ENCODE measurements at regions not wholly inside any gene's neighbourhood (a gene's known extent, or its start where the extent isn't known, plus 50 kb on each side); places are given as distances from the start of the nearest gene placed in this dataset.

- Histone ChIP-seq H3K36me3 (ENCODE audit: insufficient read depth, low read length) (no peaks in the 10 kb centered on the region), H3K9me2 (ENCODE audit: insufficient read depth, low read length) (no peaks in the 10 kb centered on the region), H2AFZ (ENCODE audit: low read length) (no peak overlapping the region), H3K27ac (ENCODE audit: low read depth, low read length, poor library complexity, severe bottlenecking) (no peak overlapping the region), H3K4me1 (ENCODE audit: insufficient read depth, low read length, poor library complexity, severe bottlenecking) (no peaks in the 10 kb centered on the region), H4K20me1 (ENCODE audit: insufficient read depth, low read length) (no peaks in the 10 kb centered on the region), H3K4me3 (ENCODE audit: low read depth, low read length, poor library complexity, severe bottlenecking) (no peak overlapping the region), H3K79me2 (ENCODE audit: insufficient read depth, low read depth, low read length) (no peaks in the 10 kb centered on the region), H3K9me3 (ENCODE audit: low read length) (no peaks in the 10 kb centered on the region), H3K4me2 (ENCODE audit: low read length) (no peak overlapping the region)
- no TSS peak for BruUV-seq (replicated peaks)
- CTCF ChIA-PET (ENCODE audit: unreplicated experiment), result no interaction called here
- intact Hi-C loops (cut with micrococcal nuclease; ENCODE audit: unreplicated experiment), result no loop called here
- TF ChIP-seq CTCF (conservative IDR thresholded peaks at IDR 0.05; ENCODE audit: low read length) (no peak), EZH2phosphoT487 (IDR thresholded peaks at IDR 0.05; ENCODE audit: borderline replicate concordance, low read depth, low read length) (no peak)
- POLR2A ChIA-PET, result interaction anchor here (0.7 kb wide), 1 partner anchor 462 kb away, joined by 4 read pairs; no protein-coding TSS in a partner anchor
- no peak for DNase-seq (ENCODE audit: low spot score)
These were observed 126.7 kb upstream of the PRICKLE2 start for GRCh38 chr3:64351713-64352638.

GRCh38 chr3:64349551-64349950 is 124.3 kb upstream of the PRICKLE2 start:
- no peak for TF ChIP-seq EZH2phosphoT487 (IDR thresholded peaks at IDR 0.05; ENCODE audit: borderline replicate concordance, low read depth, low read length)
- no peak for TF ChIP-seq CTCF (conservative IDR thresholded peaks at IDR 0.05; ENCODE audit: low read length)
- BruUV-seq (replicated peaks), result no TSS peak
- H3K79me2 ChIP-seq (ENCODE audit: insufficient read depth, low read depth, low read length), result no peaks in the 10 kb centered on the region
- no peaks in the 10 kb centered on the region for H3K4me1 ChIP-seq (ENCODE audit: insufficient read depth, low read length, poor library complexity, severe bottlenecking)
- no peak overlapping the region for H3K4me3 ChIP-seq (ENCODE audit: low read depth, low read length, poor library complexity, severe bottlenecking)
- intact Hi-C loops (cut with micrococcal nuclease; ENCODE audit: unreplicated experiment), result no loop called here
- H4K20me1 ChIP-seq (ENCODE audit: insufficient read depth, low read length), result no peaks in the 10 kb centered on the region
- POLR2A ChIA-PET, result interaction anchor here (0.6 to 0.7 kb wide), 3 partner anchors 8 to 1541 kb away, joined by 3 to 9 read pairs (median 3); no protein-coding TSS in a partner anchor
- H3K36me3 ChIP-seq (ENCODE audit: insufficient read depth, low read length), result no peaks in the 10 kb centered on the region
- H3K9me3 ChIP-seq (ENCODE audit: low read length), result no peaks in the 10 kb centered on the region
- DNase-seq (ENCODE audit: low spot score), result no peak
- H3K4me2 ChIP-seq (ENCODE audit: low read length), result no peak overlapping the region
- H2AFZ ChIP-seq (ENCODE audit: low read length), result no peak overlapping the region
- CTCF ChIA-PET (ENCODE audit: unreplicated experiment), result no interaction called here
- no peak overlapping the region for H3K27ac ChIP-seq (ENCODE audit: low read depth, low read length, poor library complexity, severe bottlenecking)
- H3K9me2 ChIP-seq (ENCODE audit: insufficient read depth, low read length), result no peaks in the 10 kb centered on the region

GRCh38 chr3:64345371-64345770 is 120.1 kb upstream of the PRICKLE2 start:
- no peak overlapping the region for H2AFZ ChIP-seq (ENCODE audit: low read length)
- H3K79me2 ChIP-seq (ENCODE audit: insufficient read depth, low read depth, low read length), result no peaks in the 10 kb centered on the region
- H3K9me3 ChIP-seq (ENCODE audit: low read length), result no peaks in the 10 kb centered on the region
- H3K4me1 ChIP-seq (ENCODE audit: insufficient read depth, low read length, poor library complexity, severe bottlenecking), result no peaks in the 10 kb centered on the region
- no peaks in the 10 kb centered on the region for H3K36me3 ChIP-seq (ENCODE audit: insufficient read depth, low read length)
- intact Hi-C loops (cut with micrococcal nuclease; ENCODE audit: unreplicated experiment), result no loop called here
- no peak for DNase-seq (ENCODE audit: low spot score)
- ChIA-PET POLR2A (interaction anchor here (1.0 kb wide), 1 partner anchor 10 kb away, joined by 3 read pairs; no protein-coding TSS in a partner anchor), CTCF (ENCODE audit: unreplicated experiment) (no interaction called here)
- H3K27ac ChIP-seq (ENCODE audit: low read depth, low read length, poor library complexity, severe bottlenecking), result no peak overlapping the region
- no peaks in the 10 kb centered on the region for H4K20me1 ChIP-seq (ENCODE audit: insufficient read depth, low read length)
- no peak overlapping the region for H3K4me2 ChIP-seq (ENCODE audit: low read length)
- no peaks in the 10 kb centered on the region for H3K9me2 ChIP-seq (ENCODE audit: insufficient read depth, low read length)
- TF ChIP-seq EZH2phosphoT487 (IDR thresholded peaks at IDR 0.05; ENCODE audit: borderline replicate concordance, low read depth, low read length), result no peak
- no peak for TF ChIP-seq CTCF (conservative IDR thresholded peaks at IDR 0.05; ENCODE audit: low read length)
- BruUV-seq (replicated peaks), result no TSS peak
- H3K4me3 ChIP-seq (ENCODE audit: low read depth, low read length, poor library complexity, severe bottlenecking), result no peak overlapping the region
